ENCODE measurements at regions not wholly inside any gene's neighbourhood (a gene's known extent, or its start where the extent isn't known, plus 50 kb on each side); places are given as distances from the start of the nearest gene placed in this dataset.
"Not testable (repeated sequence)": the region's sequence is repeated elsewhere in the genome, so short reads cannot be mapped to it uniquely, and the experiment has no call there.

- TF ChIP-seq, protein P1, sequence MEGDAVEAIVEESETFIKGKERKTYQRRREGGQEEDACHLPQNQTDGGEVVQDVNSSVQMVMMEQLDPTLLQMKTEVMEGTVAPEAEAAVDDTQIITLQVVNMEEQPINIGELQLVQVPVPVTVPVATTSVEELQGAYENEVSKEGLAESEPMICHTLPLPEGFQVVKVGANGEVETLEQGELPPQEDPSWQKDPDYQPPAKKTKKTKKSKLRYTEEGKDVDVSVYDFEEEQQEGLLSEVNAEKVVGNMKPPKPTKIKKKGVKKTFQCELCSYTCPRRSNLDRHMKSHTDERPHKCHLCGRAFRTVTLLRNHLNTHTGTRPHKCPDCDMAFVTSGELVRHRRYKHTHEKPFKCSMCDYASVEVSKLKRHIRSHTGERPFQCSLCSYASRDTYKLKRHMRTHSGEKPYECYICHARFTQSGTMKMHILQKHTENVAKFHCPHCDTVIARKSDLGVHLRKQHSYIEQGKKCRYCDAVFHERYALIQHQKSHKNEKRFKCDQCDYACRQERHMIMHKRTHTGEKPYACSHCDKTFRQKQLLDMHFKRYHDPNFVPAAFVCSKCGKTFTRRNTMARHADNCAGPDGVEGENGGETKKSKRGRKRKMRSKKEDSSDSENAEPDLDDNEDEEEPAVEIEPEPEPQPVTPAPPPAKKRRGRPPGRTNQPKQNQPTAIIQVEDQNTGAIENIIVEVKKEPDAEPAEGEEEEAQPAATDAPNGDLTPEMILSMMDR (IDR thresholded peaks at IDR 0.05) = not testable (repeated sequence)
- not testable (repeated sequence) for TF ChIP-seq POLR2A, POLR2AphosphoS5, EP300 (IDR thresholded peaks at IDR 0.05)
Measured at GRCh38 chr2:183975676-183976075, 622.7 kb upstream of the ZNF804A start.
